Testis (tissue), 2 donors: ENCODE measurements at regions not wholly inside any gene's neighbourhood (a gene's known extent, or its start where the extent isn't known, plus 50 kb on each side); places are given as distances from the start of the nearest gene placed in this dataset.

Experiments
- POLR2A ChIP-seq: fragments of 450-650 bp; IDR thresholded peaks from one replicate; pipeline ENCODE4 v1.6.1; 2017; ENCODE audit warnings: antibody characterized with exemption, mild to moderate bottlenecking, moderate library complexity
- TF ChIP-seq, protein P1 (sequence below), 3 experiments: fragments of 450-650 bp in 2 of 3; fragments of 200-600 bp in 1 of 3; sonication (generic) in 1 of 3; IDR thresholded peaks; one replicate each; pipeline ENCODE4 v1.5.1; 2016 to 2019; ENCODE audit warnings: antibody characterized with exemption in 3 of 3, mild to moderate bottlenecking in 2 of 3, moderate library complexity in 1 of 3

DNA sequence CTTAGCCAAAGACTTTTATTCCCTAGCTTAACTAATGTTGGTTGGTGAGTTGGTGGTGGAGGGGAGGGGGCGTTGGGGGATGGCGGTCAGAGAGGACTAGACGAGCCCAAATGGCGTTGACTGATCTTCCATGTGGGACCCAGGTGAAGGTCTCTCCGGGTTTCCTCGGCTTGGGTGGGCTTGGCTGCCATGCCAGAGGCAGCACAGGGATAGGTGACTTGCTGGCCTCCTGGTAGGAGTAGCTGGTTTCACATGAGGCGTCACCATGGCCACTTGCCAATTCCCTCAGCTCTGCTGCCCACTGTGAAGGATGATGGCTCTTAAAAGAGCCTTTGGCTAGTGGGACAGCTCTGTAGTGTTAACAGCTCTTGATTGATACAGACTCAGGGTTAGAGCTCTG lies 1337.0 kb upstream of the FAM98A start:
- TF ChIP-seq, protein P1, sequence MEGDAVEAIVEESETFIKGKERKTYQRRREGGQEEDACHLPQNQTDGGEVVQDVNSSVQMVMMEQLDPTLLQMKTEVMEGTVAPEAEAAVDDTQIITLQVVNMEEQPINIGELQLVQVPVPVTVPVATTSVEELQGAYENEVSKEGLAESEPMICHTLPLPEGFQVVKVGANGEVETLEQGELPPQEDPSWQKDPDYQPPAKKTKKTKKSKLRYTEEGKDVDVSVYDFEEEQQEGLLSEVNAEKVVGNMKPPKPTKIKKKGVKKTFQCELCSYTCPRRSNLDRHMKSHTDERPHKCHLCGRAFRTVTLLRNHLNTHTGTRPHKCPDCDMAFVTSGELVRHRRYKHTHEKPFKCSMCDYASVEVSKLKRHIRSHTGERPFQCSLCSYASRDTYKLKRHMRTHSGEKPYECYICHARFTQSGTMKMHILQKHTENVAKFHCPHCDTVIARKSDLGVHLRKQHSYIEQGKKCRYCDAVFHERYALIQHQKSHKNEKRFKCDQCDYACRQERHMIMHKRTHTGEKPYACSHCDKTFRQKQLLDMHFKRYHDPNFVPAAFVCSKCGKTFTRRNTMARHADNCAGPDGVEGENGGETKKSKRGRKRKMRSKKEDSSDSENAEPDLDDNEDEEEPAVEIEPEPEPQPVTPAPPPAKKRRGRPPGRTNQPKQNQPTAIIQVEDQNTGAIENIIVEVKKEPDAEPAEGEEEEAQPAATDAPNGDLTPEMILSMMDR (IDR thresholded peaks at IDR 0.05) = no peak
- no peak for TF ChIP-seq POLR2A
